GM21423 (cell line): ENCODE measurements at regions not wholly inside any gene's neighbourhood (a gene's known extent, or its start where the extent isn't known, plus 50 kb on each side); places are given as distances from the start of the nearest gene placed in this dataset.

Experiments
- ATAC-seq: cut with Tn5 transposase; IDR thresholded peaks from one replicate; pipeline ENCODE4 v1.9.1; 2021; ENCODE audit warnings: mild to moderate bottlenecking, moderate library complexity; ENCODE audit not compliant: unreplicated experiment

- no peak for ATAC-seq
These were observed 1378.1 kb upstream of the PRMT6 start for GRCh38 chr1:105678334-105678733.

DNA sequence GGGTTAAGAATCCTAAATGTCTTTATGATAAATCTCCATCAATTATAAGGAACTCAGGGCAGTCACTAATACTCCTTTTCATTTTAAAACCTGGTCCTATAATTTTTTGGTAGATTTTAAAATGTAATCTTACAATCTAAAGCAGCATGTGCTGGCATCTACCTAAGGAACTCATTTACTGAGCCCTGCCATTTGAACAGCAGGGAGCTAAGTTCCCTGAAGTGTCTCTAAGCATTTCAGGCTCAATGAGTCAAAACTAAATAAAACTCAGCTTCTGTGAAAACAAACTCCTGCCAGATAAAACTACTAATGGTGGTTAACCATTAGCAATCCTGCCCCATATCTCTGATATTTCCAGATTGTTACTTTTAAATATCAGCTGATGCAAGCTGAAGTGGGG lies 1371.8 kb upstream of the PRMT6 start:
- ATAC-seq = no peak

GRCh38 chr1:105686026-105686425 lies 1370.4 kb upstream of the PRMT6 start:
- ATAC-seq = no peak

GRCh38 chr1:105686874-105687690 lies 1369.4 kb upstream of the PRMT6 start:
- ATAC-seq = no peak

DNA sequence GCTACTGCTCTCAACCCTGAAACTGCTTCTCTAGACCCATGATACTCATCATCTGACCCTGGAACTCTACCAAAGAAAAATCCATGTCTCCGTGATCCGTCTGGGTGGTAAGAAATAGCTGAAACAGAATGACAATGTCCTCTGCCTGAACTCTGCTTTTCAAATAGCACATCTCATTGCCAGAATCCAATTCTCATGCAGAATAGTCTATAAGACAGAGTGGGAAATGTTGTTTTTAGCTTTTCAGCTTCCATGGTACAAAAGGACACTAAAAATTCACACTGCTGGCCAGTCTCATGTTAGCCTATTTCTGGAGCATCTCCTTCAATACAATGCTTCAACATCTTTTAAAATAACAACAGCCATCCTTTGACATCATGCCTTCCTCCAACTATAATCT lies 1355.8 kb upstream of the PRMT6 start:
- ATAC-seq = no peak

- no peak for ATAC-seq
These were observed 1332.2 kb upstream of the PRMT6 start for GRCh38 chr1:105724286-105724685.

GRCh38 chr1:105730701-105731100 lies 1325.8 kb upstream of the PRMT6 start:
- no peak for ATAC-seq

- ATAC-seq = no peak
These were observed 1320.1 kb upstream of the PRMT6 start for GRCh38 chr1:105736349-105736748.

- ATAC-seq = no peak
These were observed 1276.7 kb upstream of the PRMT6 start for GRCh38 chr1:105779727-105780126.

- no peak for ATAC-seq
These were observed 1271.5 kb upstream of the PRMT6 start for GRCh38 chr1:105785021-105785420.

DNA sequence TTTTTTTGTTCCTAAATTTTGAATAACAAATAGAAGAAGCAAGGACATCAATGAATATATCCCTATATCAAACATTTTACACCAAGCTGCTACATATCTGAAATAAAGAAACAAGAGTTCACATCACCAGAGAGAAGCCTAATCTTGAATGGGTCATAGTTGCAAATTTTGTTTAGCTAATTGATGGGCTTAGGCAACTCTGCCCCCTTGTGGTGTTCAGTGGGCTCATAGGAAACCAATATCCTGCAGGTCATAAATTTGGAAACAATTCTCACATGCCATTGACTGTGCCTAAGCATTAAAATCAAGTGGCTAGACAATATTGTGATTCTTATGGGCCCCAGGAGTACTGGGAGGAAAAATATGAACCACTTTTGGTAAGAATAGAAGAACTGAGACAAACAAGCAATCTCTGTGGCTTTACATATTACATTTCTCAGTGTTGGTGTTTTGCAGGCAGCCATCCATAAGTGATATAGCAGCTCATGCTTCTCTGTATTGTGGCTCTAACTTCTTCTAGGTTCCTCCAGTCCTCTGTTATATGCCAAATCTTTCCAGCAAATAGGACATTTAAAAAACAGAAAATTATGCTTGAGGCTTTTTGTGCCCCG lies 1262.8 kb upstream of the PRMT6 start:
- peak; percentile 65 for ATAC-seq

DNA sequence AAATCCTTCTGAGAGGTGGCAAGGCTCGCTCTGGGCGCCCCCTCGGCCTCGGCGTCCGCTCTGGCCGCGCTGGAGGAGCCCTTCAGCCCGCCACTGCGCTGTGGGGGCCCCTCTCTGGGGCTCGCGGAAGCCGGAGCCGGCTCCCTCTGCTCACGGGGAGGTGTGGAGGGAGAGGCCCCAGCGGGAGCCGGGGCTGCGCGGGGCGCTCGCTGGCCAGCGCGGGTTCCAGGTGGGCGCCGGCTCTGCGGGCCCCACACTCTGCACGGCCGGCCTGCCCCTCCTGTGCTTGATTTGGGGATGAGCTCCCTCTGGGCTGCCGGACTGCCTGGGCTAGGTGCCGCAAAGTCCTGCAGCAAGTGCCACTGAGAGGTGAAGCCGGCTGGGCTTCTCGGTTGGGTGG lies 1260.7 kb upstream of the PRMT6 start:
- ATAC-seq = no peak

- ATAC-seq = no peak
These were observed 1225.8 kb upstream of the PRMT6 start for GRCh38 chr1:105830571-105831146.

DNA sequence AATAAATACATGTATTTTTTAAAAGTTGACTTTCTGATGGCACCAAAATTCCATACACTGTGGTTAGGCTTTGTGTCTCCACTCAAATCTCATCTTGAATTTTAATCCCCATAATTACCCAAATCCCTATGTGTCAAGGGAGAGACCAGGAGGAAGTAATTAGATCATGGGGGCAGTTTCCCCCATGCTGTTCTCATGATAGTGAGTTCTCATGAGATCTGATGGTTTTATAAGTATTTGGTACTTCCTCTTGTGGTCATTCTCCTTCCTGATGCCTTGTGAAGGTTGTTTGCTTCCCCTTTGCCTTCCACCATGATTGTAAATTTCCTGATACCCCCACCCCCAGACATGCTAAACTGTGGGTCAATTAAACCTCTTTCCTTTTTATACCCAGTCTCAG lies 1218.4 kb upstream of the PRMT6 start:
- ATAC-seq = no peak

DNA sequence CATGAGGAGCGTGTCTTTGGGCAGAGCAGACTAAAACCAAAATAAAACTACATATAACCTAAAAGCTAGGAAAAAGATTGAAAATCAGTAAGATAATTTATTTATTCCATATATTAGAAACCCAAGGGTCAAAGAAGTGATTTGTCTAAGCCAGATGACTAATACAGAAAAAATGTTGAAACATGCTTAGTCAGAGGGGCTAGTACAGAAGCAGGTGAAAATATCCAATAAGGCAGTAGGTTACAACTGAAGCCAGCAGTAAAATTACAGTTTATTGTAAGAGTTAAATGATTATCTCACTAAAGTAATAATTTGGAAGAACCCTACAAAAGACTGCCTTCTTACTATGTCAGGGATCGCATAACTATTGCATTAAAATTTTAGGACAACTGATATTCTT lies 1190.9 kb upstream of the PRMT6 start:
- no peak for ATAC-seq

- ATAC-seq = no peak
These were observed 1183.7 kb upstream of the PRMT6 start for GRCh38 chr1:105872817-105873216.

GRCh38 chr1:105874621-105875020 lies 1181.9 kb upstream of the PRMT6 start:
- ATAC-seq = peak; percentile 60

GRCh38 chr1:105886309-105886708 lies 1170.2 kb upstream of the PRMT6 start:
- no peak for ATAC-seq

DNA sequence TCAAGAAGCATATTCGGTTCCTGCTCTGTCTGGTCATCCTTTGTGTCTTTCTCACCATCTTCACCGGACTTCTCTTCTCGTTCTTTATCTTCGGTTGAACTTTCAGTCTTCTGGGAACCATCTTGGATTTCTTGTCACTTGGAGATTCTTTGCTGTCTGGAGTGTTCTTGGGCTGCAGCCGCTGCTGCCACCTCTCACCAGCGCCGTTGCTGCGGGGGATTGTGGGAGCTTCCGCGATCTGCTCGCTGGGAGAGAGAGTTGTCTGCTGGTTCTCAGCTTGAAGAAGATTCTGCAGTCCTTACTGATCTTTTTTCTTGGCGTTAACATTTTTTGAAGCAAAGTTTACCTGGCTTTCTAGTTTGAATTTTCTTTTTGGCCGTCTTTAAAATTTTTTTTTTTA lies 1165.2 kb upstream of the PRMT6 start:
- ATAC-seq = no peak

DNA sequence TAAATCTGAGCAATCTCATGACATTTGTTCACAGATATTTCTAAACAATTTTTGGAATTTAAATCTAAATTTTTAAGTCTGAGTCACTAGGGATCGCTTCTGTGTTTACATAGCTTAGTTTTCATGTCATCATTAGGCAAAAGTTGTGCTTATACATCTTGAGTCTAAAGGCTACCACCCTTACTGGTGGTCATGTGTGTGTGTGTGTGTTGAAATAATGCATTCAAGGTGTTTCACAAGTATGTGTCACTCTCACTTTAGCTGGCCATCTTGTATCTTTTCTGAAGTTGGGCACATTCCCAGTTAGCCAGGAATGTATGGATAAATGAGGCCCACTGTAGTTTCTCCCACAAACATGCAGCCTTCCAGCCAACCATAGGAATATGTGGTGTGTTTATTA lies 1162.5 kb upstream of the PRMT6 start:
- no peak for ATAC-seq

DNA sequence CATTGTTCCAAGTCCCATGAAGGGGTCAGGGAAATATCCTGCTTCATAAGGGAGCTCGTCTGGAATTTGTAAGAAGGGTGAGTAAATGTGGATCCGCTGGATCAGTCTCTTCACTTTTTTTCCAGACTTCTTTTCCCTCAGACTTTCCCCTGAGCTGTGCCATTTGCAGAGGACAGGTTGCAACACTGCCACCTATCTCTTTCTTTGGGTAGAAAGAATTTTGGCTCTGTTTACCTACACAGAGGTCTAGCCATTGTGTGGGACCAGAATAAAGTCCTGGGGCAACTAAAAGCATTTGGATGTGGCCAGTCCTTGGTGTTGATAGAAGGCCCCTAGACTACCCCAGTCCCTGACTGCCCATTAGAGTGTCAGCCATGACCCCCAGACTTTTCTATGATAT lies 1146.7 kb upstream of the PRMT6 start:
- no peak for ATAC-seq

- ATAC-seq = no peak
These were observed 1142.1 kb upstream of the PRMT6 start for GRCh38 chr1:105914403-105914802.
